NCI-H524 (cell line): ENCODE measurements at regions not wholly inside any gene's neighbourhood (a gene's known extent, or its start where the extent isn't known, plus 50 kb on each side); places are given as distances from the start of the nearest gene placed in this dataset.

Experiments
- DNase-seq, 2 experiments: peaks; one replicate each; lab custom pipeline; 2025; lab: John Stamatoyannopoulos, UW

GRCh38 chr22:27413702-27414101, 387.9 kb downstream of the MN1 start:
- DNase-seq = no peak

- DNase-seq = peak; percentile 23
These were observed 384.8 kb downstream of the MN1 start for GRCh38 chr22:27416511-27417420.

- no peak for DNase-seq
These were observed 384.1 kb downstream of the MN1 start for GRCh38 chr22:27417421-27417814.

GRCh38 chr22:27418261-27418660, 383.3 kb downstream of the MN1 start:
- DNase-seq = no peak

- DNase-seq = no peak
These were observed 382.1 kb downstream of the MN1 start for GRCh38 chr22:27419473-27419872.

- no peak for DNase-seq
These were observed 381.2 kb downstream of the MN1 start for GRCh38 chr22:27420195-27420816.

GRCh38 chr22:27420817-27421361, 380.7 kb downstream of the MN1 start:
- no peak for DNase-seq

- no peak for DNase-seq
These were observed 379.1 kb downstream of the MN1 start for GRCh38 chr22:27422442-27422841.

- no peak for DNase-seq
These were observed 377.2 kb downstream of the MN1 start for GRCh38 chr22:27424319-27424718.

GRCh38 chr22:27429476-27429875, 372.1 kb downstream of the MN1 start:
- DNase-seq = no peak

GRCh38 chr22:27431081-27431480, 370.5 kb downstream of the MN1 start:
- no peak for DNase-seq

- no peak for DNase-seq
These were observed 369.7 kb downstream of the MN1 start for GRCh38 chr22:27431896-27432295.

- DNase-seq = no peak
These were observed 368.5 kb downstream of the MN1 start for GRCh38 chr22:27433099-27433498.

- no peak for DNase-seq
These were observed 367.9 kb downstream of the MN1 start for GRCh38 chr22:27433585-27434190.

GRCh38 chr22:27434898-27435297, 366.7 kb downstream of the MN1 start:
- no peak for DNase-seq

- peak; percentile 67 to 81 for DNase-seq
These were observed 365.5 kb downstream of the MN1 start for GRCh38 chr22:27435844-27436576.

- DNase-seq = no peak
These were observed 365.0 kb downstream of the MN1 start for GRCh38 chr22:27436591-27436990.

- no peak for DNase-seq
These were observed 364.0 kb downstream of the MN1 start for GRCh38 chr22:27437570-27437969.

GRCh38 chr22:27438271-27438980, 363.1 kb downstream of the MN1 start:
- peak; percentile 96 to 97 for DNase-seq

GRCh38 chr22:27439131-27439530, 362.4 kb downstream of the MN1 start:
- peak in 1 of 2 experiments; percentile 59 for DNase-seq

- DNase-seq = no peak
These were observed 361.2 kb downstream of the MN1 start for GRCh38 chr22:27440304-27440865.
